A549 (cell line): ENCODE measurements at regions not wholly inside any gene's neighbourhood (a gene's known extent, or its start where the extent isn't known, plus 50 kb on each side); places are given as distances from the start of the nearest gene placed in this dataset.

Experiments used
- ATAC-seq, 2 experiments: fragments of 200-7000 bp in 1 of 2; fragments of >200 bp in 1 of 2; cut with Nextera tagmentation in 1 of 2; cut with Tn5 transposase in 1 of 2; 3 replicates each; pipeline versions ENCODE4 v1.8.0 to v1.9.1; 2018 to 2020; ENCODE audit warnings: mild to moderate bottlenecking in 1 of 2, moderate library complexity in 1 of 2
- CTCF ChIA-PET: fragments of 300-600 bp; sonication (Branson Sonifier 250); formaldehyde crosslinking; extraction: SDS; loops from one replicate; lab custom pipeline; 2021; ENCODE audit warnings: antibody characterized with exemption, inconsistent platforms; lab: Yijun Ruan, JAX
- POLR2A ChIA-PET: fragments of 350-600 bp; formaldehyde crosslinking; extraction: SDS; loops from one replicate; lab custom pipeline; 2021; ENCODE audit warnings: antibody characterized with exemption, inconsistent platforms; lab: Yijun Ruan, JAX
- DNase-seq, 2 experiments: peaks; one replicate each; pipeline versions ENCODE4 v3.0.0 to v3.0.0-alpha.2; 2011 to 2016; ENCODE audit warnings: low read depth in 1 of 2, low spot score in 1 of 2
- FAIRE-seq: peaks from 2 replicates; lab custom pipeline; 2011; peaks lifted over from hg19 to GRCh38; lab: Jason Lieb, UNC
- H3K27ac ChIP-seq, 2 experiments: fragments of >200 bp; sonication (Bioruptor Twin); formaldehyde crosslinking; 3 replicates each; pipeline ENCODE4 v1.5.1; 2016 to 2017
- H3K4me1 ChIP-seq: fragments of >200 bp; sonication (Bioruptor Twin); formaldehyde crosslinking; 3 replicates; pipeline ENCODE4 v1.6.1; 2016
- H3K4me2 ChIP-seq: fragments of >200 bp; sonication (Bioruptor Twin); formaldehyde crosslinking; 3 replicates; pipeline ENCODE4 v1.6.1; 2016
- H3K4me3 ChIP-seq: fragments of >200 bp; sonication (Bioruptor Twin); formaldehyde crosslinking; 3 replicates; pipeline ENCODE4 v1.5.1; 2016
- H3K9me3 ChIP-seq: fragments of >200 bp; sonication (Bioruptor Twin); formaldehyde crosslinking; 3 replicates; pipeline ENCODE4 v1.6.1; 2016
- ATOH8 ChIP-seq: fragments of 250-450 bp; sonication (Bioruptor Pico); IDR thresholded peaks from 2 replicates; pipeline ENCODE4 v1.5.0; 2020; ENCODE audit warnings: low read depth, mild to moderate bottlenecking, moderate library complexity
- BCL3 ChIP-seq: fragments of >200 bp; sonication (Bioruptor Twin); formaldehyde crosslinking; IDR thresholded peaks from 3 replicates; pipeline ENCODE4 v1.6.1; 2016
- CBX2 ChIP-seq: fragments of 200-600 bp; sonication (generic); IDR thresholded peaks from 2 replicates; pipeline ENCODE4 v1.6.1; 2016; ENCODE audit warnings: low read depth, mild to moderate bottlenecking, borderline replicate concordance
- CBX8 ChIP-seq: fragments of 200-600 bp; sonication (generic); IDR thresholded peaks from 2 replicates; pipeline ENCODE4 v1.6.1; 2016
- CEBPB ChIP-seq, 2 experiments: fragments of >200 bp in 1 of 2; sonication (Bioruptor Twin) in 1 of 2; formaldehyde crosslinking in 1 of 2; IDR thresholded peaks; 2 replicates each; pipeline ENCODE4 v1.6.1; 2012 to 2016
- EP300 ChIP-seq, 2 experiments: fragments of >200 bp; sonication (Bioruptor Twin); formaldehyde crosslinking; IDR thresholded peaks; 2 replicates in 1 of 2; 3 replicates in 1 of 2; pipeline ENCODE4 v1.6.1; 2016 to 2017
- FOSB ChIP-seq: fragments of 250-450 bp; sonication (Bioruptor Pico); IDR thresholded peaks from 2 replicates; pipeline ENCODE4 v1.5.0; 2020; ENCODE audit warnings: mild to moderate bottlenecking, moderate library complexity
- FOXS1 ChIP-seq: fragments of 250-450 bp; sonication (Bioruptor Pico); IDR thresholded peaks from 2 replicates; pipeline ENCODE4 v1.5.0; 2020; ENCODE audit warnings: mild to moderate bottlenecking, moderate library complexity
- HOXA7 ChIP-seq: fragments of 250-450 bp; sonication (Bioruptor Pico); IDR thresholded peaks from 2 replicates; pipeline ENCODE4 v1.5.0; 2020; ENCODE audit warnings: mild to moderate bottlenecking, moderate library complexity
- HOXB13 ChIP-seq: fragments of 250-450 bp; sonication (Bioruptor Pico); IDR thresholded peaks from 2 replicates; pipeline ENCODE4 v1.5.0; 2020; ENCODE audit warnings: low read depth, mild to moderate bottlenecking, moderate library complexity
- JUN ChIP-seq, 2 experiments: fragments of >200 bp; sonication (Bioruptor Twin); formaldehyde crosslinking; IDR thresholded peaks; 2 replicates in 1 of 2; 3 replicates in 1 of 2; pipeline ENCODE4 v1.6.1; 2016 to 2017
- KDM5A ChIP-seq: fragments of 200-600 bp; sonication (generic); IDR thresholded peaks from 2 replicates; pipeline ENCODE4 v1.6.1; 2016; ENCODE audit warnings: antibody characterized with exemption, mild to moderate bottlenecking
- NFE2L2 ChIP-seq: fragments of 150-350 bp; conservative IDR thresholded peaks from 2 replicates; pipeline ENCODE4 v1.6.1; 2014; ENCODE audit warnings: low read length
- POLR2A ChIP-seq: IDR thresholded peaks from 2 replicates; pipeline ENCODE4 v1.6.1; 2012; ENCODE audit warnings: mild to moderate bottlenecking, low read length
- POLR2AphosphoS2 ChIP-seq: conservative IDR thresholded peaks from 2 replicates; pipeline ENCODE4 v1.6.1; 2012; ENCODE audit warnings: low read length, improper control_type of control experiment, inconsistent platforms
- RAD21 ChIP-seq, 2 experiments: fragments of >200 bp in 1 of 2; sonication (Bioruptor Twin) in 1 of 2; formaldehyde crosslinking in 1 of 2; IDR thresholded peaks in 1 of 2; conservative IDR thresholded peaks in 1 of 2; 2 replicates in 1 of 2; 3 replicates in 1 of 2; pipeline ENCODE4 v1.6.1; 2012 to 2018; ENCODE audit warnings: inconsistent platforms in 1 of 2
- RCOR1 ChIP-seq: fragments of 150-350 bp; IDR thresholded peaks from 2 replicates; pipeline ENCODE4 v1.6.1; 2014; ENCODE audit warnings: antibody characterized with exemption, low read length, low read depth
- REST ChIP-seq: fragments of 200-600 bp; sonication (generic); IDR thresholded peaks from 2 replicates; pipeline ENCODE4 v1.6.1; 2016; ENCODE audit warnings: antibody characterized with exemption, mild to moderate bottlenecking, moderate library complexity
- SREBF2 ChIP-seq: fragments of 450-650 bp; IDR thresholded peaks from 2 replicates; pipeline ENCODE4 v1.6.1; 2014; ENCODE audit warnings: mild to moderate bottlenecking, moderate library complexity
- TP53 ChIP-seq: fragments of 250-450 bp; sonication (Bioruptor Pico); IDR thresholded peaks from 2 replicates; pipeline ENCODE4 v1.5.0; 2021; ENCODE audit warnings: mild to moderate bottlenecking, moderate library complexity
- ZC3H11A ChIP-seq: fragments of 450-650 bp; IDR thresholded peaks from 2 replicates; pipeline ENCODE4 v1.6.1; 2014; ENCODE audit warnings: antibody characterized with exemption, mild to moderate bottlenecking
- ZFP36 ChIP-seq: fragments of 450-650 bp; IDR thresholded peaks from 2 replicates; pipeline ENCODE4 v1.6.1; 2014; ENCODE audit warnings: borderline replicate concordance; ENCODE audit not compliant: partially characterized antibody
- ZSCAN20 ChIP-seq: fragments of 250-450 bp; sonication (Bioruptor Pico); IDR thresholded peaks from 2 replicates; pipeline ENCODE4 v1.8.0; 2022; ENCODE audit warnings: mild to moderate bottlenecking, moderate library complexity
- WGBS: methylation state at CpG from one replicate; pipeline ENCODE4 v1.1.6; 2017; ENCODE audit errors: missing lambda C conversion rate; 5-methylcytosine and 5-hydroxymethylcytosine counted together

GRCh38 chr11:42591841-42592240 is 720.0 kb upstream of the API5 start:
- no peak for ATAC-seq
- H3K4me3 ChIP-seq, result no peak overlapping the region
- ChIA-PET CTCF (no interaction called here), POLR2A (no interaction called here)
- 3% methylated on average over 2 of the region's 2 CpGs for whole genome bisulfite sequencing
- H3K9me3 ChIP-seq, result no peaks in the 10 kb centered on the region
- H3K4me2 ChIP-seq, result no peak overlapping the region
- no peaks in the 10 kb centered on the region for H3K4me1 ChIP-seq
- TF ChIP-seq RAD21 (conservative IDR thresholded peaks at IDR 0.05 in 1 of 2, IDR thresholded peaks at IDR 0.05 in 1 of 2) (no peak), CBX2 (no peak), RCOR1 (no peak), KDM5A (no peak), HOXA7 (no peak), ATOH8 (CRISPR knock-in tag) (no peak), FOSB (CRISPR knock-in tag) (no peak), ZSCAN20 (CRISPR knock-in tag) (no peak), REST (no peak), FOXS1 (CRISPR knock-in tag) (no peak), EP300 (IDR thresholded peaks at IDR 0.05) (no peak), TP53 (CRISPR knock-in tag) (no peak), CEBPB (IDR thresholded peaks at IDR 0.05) (no peak), ZC3H11A (no peak), SREBF2 (no peak), ZFP36 (no peak), POLR2AphosphoS2 (no peak), BCL3 (no peak), POLR2A (no peak)
- H3K27ac ChIP-seq, result no peak overlapping the region
- DNase-seq, result no peak
- FAIRE-seq, result no peak

GRCh38 chr11:42593441-42593840 is 718.4 kb upstream of the API5 start:
- Histone ChIP-seq H3K9me3 (no peaks in the 10 kb centered on the region), H3K4me2 (no peak overlapping the region), H3K4me1 (no peaks in the 10 kb centered on the region), H3K4me3 (no peak overlapping the region), H3K27ac (no peak overlapping the region)
- FAIRE-seq (no peak), DNase-seq (no peak), ATAC-seq (no peak)
- TF ChIP-seq EP300 (IDR thresholded peaks at IDR 0.05) (no peak), HOXB13 (CRISPR knock-in tag) (no peak), CBX8 (no peak), NFE2L2 (no peak), JUN (IDR thresholded peaks at IDR 0.05) (no peak), FOXS1 (CRISPR knock-in tag) (no peak)
- ChIA-PET CTCF (interaction anchor here (0.8 kb wide), 1 partner anchor 11 kb away, joined by 3 read pairs; no protein-coding TSS in a partner anchor), POLR2A (no interaction called here)
- WGBS, result 3% methylated on average over 2 of the region's 2 CpGs
